ENCODE measurements at regions not wholly inside any gene's neighbourhood (a gene's known extent, or its start where the extent isn't known, plus 50 kb on each side); places are given as distances from the start of the nearest gene placed in this dataset.

GRCh38 chr6:21332660-21333059, 260.9 kb upstream of the SOX4 start:
- no peaks in the 10 kb centered on the region for H3K27me3 Mint-ChIP-seq
- POLR2A ChIA-PET = no interaction called here
- intact Hi-C loops (cut with micrococcal nuclease) = no loop called here
- ATAC-seq (ENCODE audit: low read depth) = no peak
- CTCF ChIA-PET = no interaction called here
- H3K27ac Mint-ChIP-seq = no peak overlapping the region
- no peak for TF ChIP-seq CTCF (IDR thresholded peaks at IDR 0.05)
- no peak for DNase-seq
- H3K4me3 Mint-ChIP-seq = no peak overlapping the region
- no peaks in the 10 kb centered on the region for H3K4me1 Mint-ChIP-seq
- H3K36me3 Mint-ChIP-seq (ENCODE audit: low read depth) = no peaks in the 10 kb centered on the region
- H3K9me3 Mint-ChIP-seq = peaks cover 3% of the 10 kb centered on the region

- ATAC-seq (ENCODE audit: low read depth) (no peak), DNase-seq (no peak)
- TF ChIP-seq CTCF (IDR thresholded peaks at IDR 0.05) = no peak
- H3K4me3 Mint-ChIP-seq = no peak overlapping the region
- ChIA-PET POLR2A (no interaction called here), CTCF (no interaction called here)
- no peak overlapping the region for H3K27ac Mint-ChIP-seq
- no peaks in the 10 kb centered on the region for H3K27me3 Mint-ChIP-seq
- no peaks in the 10 kb centered on the region for H3K4me1 Mint-ChIP-seq
- no peaks in the 10 kb centered on the region for H3K36me3 Mint-ChIP-seq (ENCODE audit: low read depth)
- intact Hi-C loops (cut with micrococcal nuclease) = no loop called here
- H3K9me3 Mint-ChIP-seq = peaks cover 3% of the 10 kb centered on the region
These were observed 259.8 kb upstream of the SOX4 start for GRCh38 chr6:21333715-21334114.

DNA sequence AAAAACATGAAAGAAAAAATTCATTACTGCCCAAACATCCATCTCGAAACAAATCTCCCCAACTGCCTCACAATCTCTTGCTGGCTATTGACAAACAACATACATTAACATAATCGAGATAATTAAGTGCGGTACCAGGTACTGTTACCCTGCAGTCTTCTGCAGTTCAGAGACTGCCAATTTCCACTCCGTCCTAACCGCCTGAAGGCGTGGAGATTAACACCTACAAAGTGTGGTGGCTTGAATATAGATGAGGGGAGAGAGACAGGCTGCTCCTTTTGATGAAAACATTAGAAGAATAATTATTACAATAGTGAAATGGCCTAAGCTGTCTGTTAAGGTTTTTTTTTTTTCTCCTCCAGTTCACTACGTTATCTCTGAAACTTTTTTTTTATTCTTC, 258.9 kb upstream of the SOX4 start:
- ChIA-PET POLR2A (no interaction called here), CTCF (no interaction called here)
- intact Hi-C loops (cut with micrococcal nuclease) = no loop called here
- ATAC-seq (ENCODE audit: low read depth) = no peak
- TF ChIP-seq CTCF (IDR thresholded peaks at IDR 0.05) = no peak
- Mint-ChIP-seq H3K27ac (no peak overlapping the region), H3K27me3 (no peaks in the 10 kb centered on the region), H3K4me1 (no peaks in the 10 kb centered on the region), H3K36me3 (ENCODE audit: low read depth) (no peaks in the 10 kb centered on the region), H3K9me3 (peaks cover 3% of the 10 kb centered on the region), H3K4me3 (no peak overlapping the region)
- no peak for DNase-seq

DNA sequence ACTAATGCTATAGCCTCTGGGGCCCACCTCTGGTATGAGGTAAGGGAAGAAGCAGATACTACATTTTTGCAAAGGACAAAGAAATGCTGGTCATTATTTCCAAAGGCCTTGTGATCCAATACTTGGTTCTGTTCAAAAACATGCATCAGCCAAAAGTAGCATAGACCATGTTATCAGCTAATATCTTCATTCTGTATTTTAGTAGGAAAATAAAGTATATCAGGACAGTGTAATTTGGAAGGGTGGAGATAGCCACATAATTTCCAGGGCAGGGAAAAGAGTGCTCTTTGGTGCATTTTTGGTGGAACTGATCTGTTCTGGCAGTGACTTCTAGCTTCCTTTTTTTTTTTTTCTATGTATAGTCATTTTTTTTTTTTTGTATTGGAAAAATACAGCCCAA, 258.0 kb upstream of the SOX4 start:
- TF ChIP-seq CTCF (IDR thresholded peaks at IDR 0.05) = no peak
- no peak for ATAC-seq (ENCODE audit: low read depth)
- Mint-ChIP-seq H3K27me3 (no peaks in the 10 kb centered on the region), H3K4me1 (no peaks in the 10 kb centered on the region), H3K27ac (no peak overlapping the region), H3K36me3 (ENCODE audit: low read depth) (no peaks in the 10 kb centered on the region), H3K4me3 (no peak overlapping the region), H3K9me3 (peaks cover 3% of the 10 kb centered on the region)
- intact Hi-C loops (cut with micrococcal nuclease) = no loop called here
- POLR2A ChIA-PET = no interaction called here
- CTCF ChIA-PET = no interaction called here
- no peak for DNase-seq

- CTCF ChIA-PET = no interaction called here
- Mint-ChIP-seq H3K27ac (no peak overlapping the region), H3K9me3 (peaks cover 3% of the 10 kb centered on the region), H3K4me3 (no peak overlapping the region), H3K27me3 (no peaks in the 10 kb centered on the region), H3K4me1 (no peaks in the 10 kb centered on the region), H3K36me3 (ENCODE audit: low read depth) (no peaks in the 10 kb centered on the region)
- POLR2A ChIA-PET = no interaction called here
- DNase-seq = no peak
- intact Hi-C loops (cut with micrococcal nuclease) = no loop called here
- no peak for TF ChIP-seq CTCF (IDR thresholded peaks at IDR 0.05)
- no peak for ATAC-seq (ENCODE audit: low read depth)
These were observed 256.3 kb upstream of the SOX4 start for GRCh38 chr6:21337263-21337662.
